NCI-H2196 treated with DMSO at 0.1 percent for 48 hours (cell line): ENCODE measurements at regions not wholly inside any gene's neighbourhood (a gene's known extent, or its start where the extent isn't known, plus 50 kb on each side); places are given as distances from the start of the nearest gene placed in this dataset.

Source experiments
- DNase-seq: peaks from one replicate; lab custom pipeline; 2025; ENCODE audit not compliant: unreplicated experiment; lab: John Stamatoyannopoulos, UW

GRCh38 chr20:58092353-58092752 lies 136.1 kb downstream of the ANKRD60 start:
- DNase-seq, result no peak

GRCh38 chr20:58091810-58092209 lies 136.6 kb downstream of the ANKRD60 start:
- no peak for DNase-seq

GRCh38 chr20:58090161-58090560 lies 138.3 kb downstream of the ANKRD60 start:
- DNase-seq, result no peak

- DNase-seq, result no peak
Measured at GRCh38 chr20:58088625-58089024, 139.8 kb downstream of the ANKRD60 start.

GRCh38 chr20:58088105-58088504 lies 140.3 kb downstream of the ANKRD60 start:
- DNase-seq, result no peak

GRCh38 chr20:58087562-58087858 lies 140.9 kb downstream of the ANKRD60 start:
- DNase-seq, result no peak

GRCh38 chr20:58086763-58087561 lies 141.5 kb downstream of the ANKRD60 start:
- no peak for DNase-seq

GRCh38 chr20:58084966-58085365 lies 143.5 kb downstream of the ANKRD60 start:
- no peak for DNase-seq

GRCh38 chr20:58084566-58084965 lies 143.9 kb downstream of the ANKRD60 start:
- DNase-seq, result no peak

- DNase-seq, result no peak
Measured at GRCh38 chr20:58081846-58082245, 146.6 kb downstream of the ANKRD60 start.

GRCh38 chr20:58078741-58079522 lies 149.5 kb downstream of the ANKRD60 start:
- no peak for DNase-seq

- DNase-seq, result no peak
Measured at GRCh38 chr20:58077282-58077681, 151.2 kb downstream of the ANKRD60 start.

GRCh38 chr20:58076405-58076804 lies 152.0 kb downstream of the ANKRD60 start:
- DNase-seq, result no peak

- no peak for DNase-seq
Measured at GRCh38 chr20:58075586-58076345, 152.7 kb downstream of the ANKRD60 start.

- DNase-seq, result no peak
Measured at GRCh38 chr20:58073945-58074856, 154.3 kb downstream of the ANKRD60 start.

GRCh38 chr20:58072695-58073671 lies 155.5 kb downstream of the ANKRD60 start:
- no peak for DNase-seq

- DNase-seq, result no peak
Measured at GRCh38 chr20:58071991-58072390, 156.5 kb downstream of the ANKRD60 start.

- no peak for DNase-seq
Measured at GRCh38 chr20:58071298-58071697, 157.2 kb downstream of the ANKRD60 start.

- DNase-seq, result no peak
Measured at GRCh38 chr20:58070664-58071196, 157.7 kb downstream of the ANKRD60 start.
